Epithelial cell of proximal tubule (primary cell): ENCODE measurements at regions not wholly inside any gene's neighbourhood (a gene's known extent, or its start where the extent isn't known, plus 50 kb on each side); places are given as distances from the start of the nearest gene placed in this dataset.

Experiments
- DNase-seq: peaks from one replicate; pipeline ENCODE4 v3.0.0-alpha.2; 2011; ENCODE audit warnings: low read depth
- H3K4me3 ChIP-seq: 2 replicates; pipeline ENCODE4 v1.5.1; 2011; ENCODE audit warnings: low read depth, mild to moderate bottlenecking, low read length
- TF ChIP-seq, protein P1 (sequence below): conservative IDR thresholded peaks from 2 replicates; pipeline ENCODE4 v1.5.1; 2012; ENCODE audit warnings: low read depth, mild to moderate bottlenecking, low read length

DNA sequence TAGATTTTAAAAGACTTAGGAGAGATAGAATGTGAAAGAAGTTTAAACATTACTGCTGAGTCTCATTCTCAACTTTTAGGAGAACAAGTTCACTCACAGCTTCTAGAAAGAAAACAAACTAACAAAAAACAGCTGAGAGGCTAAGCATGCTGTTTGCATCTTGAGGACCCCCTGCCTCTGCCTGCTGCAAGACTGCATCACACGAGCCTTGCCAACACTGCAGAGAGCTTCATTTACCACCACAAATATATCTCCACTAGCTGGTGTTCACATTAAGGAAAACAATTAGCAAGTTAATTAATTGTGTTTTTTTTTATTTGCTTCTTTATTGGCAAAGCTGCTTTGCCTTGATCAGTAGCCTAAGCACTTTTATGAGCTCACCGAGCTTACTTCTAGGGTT lies 336.6 kb upstream of the KIAA1217 start:
- H3K4me3 ChIP-seq: no peak overlapping the region
- TF ChIP-seq, protein P1, sequence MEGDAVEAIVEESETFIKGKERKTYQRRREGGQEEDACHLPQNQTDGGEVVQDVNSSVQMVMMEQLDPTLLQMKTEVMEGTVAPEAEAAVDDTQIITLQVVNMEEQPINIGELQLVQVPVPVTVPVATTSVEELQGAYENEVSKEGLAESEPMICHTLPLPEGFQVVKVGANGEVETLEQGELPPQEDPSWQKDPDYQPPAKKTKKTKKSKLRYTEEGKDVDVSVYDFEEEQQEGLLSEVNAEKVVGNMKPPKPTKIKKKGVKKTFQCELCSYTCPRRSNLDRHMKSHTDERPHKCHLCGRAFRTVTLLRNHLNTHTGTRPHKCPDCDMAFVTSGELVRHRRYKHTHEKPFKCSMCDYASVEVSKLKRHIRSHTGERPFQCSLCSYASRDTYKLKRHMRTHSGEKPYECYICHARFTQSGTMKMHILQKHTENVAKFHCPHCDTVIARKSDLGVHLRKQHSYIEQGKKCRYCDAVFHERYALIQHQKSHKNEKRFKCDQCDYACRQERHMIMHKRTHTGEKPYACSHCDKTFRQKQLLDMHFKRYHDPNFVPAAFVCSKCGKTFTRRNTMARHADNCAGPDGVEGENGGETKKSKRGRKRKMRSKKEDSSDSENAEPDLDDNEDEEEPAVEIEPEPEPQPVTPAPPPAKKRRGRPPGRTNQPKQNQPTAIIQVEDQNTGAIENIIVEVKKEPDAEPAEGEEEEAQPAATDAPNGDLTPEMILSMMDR: no peak
- no peak for DNase-seq

DNA sequence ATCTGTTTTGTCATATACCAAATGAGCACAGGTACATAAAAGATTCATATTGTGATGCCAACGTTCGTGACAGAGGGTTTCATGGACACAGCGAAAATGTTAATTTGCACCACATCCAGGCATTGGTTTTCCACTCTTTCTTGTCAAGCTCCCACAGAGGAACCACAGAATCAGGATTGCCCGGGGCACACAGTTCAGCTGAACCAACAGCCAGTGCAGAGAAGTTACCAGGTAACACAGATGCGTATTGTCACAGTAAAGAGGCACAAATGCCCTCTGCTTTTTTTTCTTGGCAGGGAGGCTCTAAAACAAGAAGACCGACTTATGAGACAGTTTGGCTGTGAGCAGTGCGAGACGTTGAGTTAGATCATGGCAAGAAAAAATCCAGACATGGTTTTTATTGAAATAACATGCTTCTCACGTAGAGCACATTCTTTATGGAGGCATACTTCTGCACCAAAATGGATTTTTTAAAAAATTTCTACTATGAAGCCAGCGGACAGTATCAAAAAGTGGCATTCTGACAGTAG lies 331.1 kb upstream of the KIAA1217 start:
- no peak overlapping the region for H3K4me3 ChIP-seq
- TF ChIP-seq, protein P1: no peak
- DNase-seq: no peak

DNA sequence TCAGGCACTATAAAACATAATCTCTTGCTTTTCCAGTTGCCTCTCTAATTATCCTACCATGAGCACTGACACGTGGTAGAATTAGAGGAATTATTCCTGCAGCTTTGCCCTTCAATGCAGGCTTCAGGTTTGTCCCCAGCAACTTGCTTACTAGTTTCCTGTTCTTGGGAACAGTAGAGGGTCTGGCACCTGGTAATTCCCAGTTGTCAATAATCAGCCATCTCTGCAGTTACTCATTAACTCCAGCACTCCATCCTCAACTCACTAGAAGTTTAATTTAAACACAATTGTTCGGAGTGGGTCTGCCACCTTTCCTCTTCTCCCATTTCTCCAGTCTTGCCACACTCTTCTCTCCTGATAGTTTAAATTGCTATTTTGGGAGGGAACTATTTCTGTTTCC lies 324.3 kb upstream of the KIAA1217 start:
- TF ChIP-seq, protein P1: no peak
- no peak overlapping the region for H3K4me3 ChIP-seq
- no peak for DNase-seq

DNA sequence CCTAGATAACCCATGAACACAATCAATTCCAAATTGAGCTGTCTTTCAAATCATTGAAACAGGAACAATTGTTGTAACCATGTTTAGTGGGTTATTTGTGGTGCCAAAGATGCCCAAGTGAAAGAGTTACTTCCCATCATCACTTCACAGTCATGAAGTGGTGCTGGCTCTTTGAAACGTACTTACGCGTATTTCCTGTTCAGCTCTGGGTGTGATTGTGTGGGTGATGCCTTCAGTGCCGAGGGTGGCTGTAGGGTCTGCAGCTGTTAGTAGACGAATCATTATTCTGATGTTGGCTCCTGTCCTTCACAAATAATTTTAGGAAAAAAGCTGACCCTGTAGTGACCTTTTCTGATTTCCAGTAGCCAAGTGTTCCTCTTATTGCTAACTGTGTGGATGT lies 323.1 kb upstream of the KIAA1217 start:
- DNase-seq: no peak
- H3K4me3 ChIP-seq: no peak overlapping the region
- TF ChIP-seq, protein P1: no peak

DNA sequence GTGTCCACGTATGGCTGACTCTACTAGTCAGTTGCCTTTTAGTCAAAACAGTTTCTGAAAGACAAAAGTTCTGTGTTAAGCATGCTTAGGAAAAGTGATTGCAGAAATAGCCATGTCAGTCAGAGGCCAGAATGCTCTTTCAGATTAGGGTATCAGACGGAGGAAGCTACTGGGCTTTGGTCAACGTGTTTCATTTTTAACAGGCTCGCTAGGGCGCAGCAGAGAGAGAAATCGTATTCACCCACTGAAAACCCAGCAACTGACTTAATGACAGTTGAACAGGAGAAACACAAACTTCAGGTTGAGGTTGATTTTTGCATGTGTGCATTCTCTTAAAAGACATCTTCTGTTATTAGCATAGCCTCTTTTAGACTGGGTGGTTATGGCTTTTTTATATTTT lies 322.6 kb upstream of the KIAA1217 start:
- TF ChIP-seq, protein P1: peak; percentile 11
- H3K4me3 ChIP-seq: no peak overlapping the region
- DNase-seq: no peak

DNA sequence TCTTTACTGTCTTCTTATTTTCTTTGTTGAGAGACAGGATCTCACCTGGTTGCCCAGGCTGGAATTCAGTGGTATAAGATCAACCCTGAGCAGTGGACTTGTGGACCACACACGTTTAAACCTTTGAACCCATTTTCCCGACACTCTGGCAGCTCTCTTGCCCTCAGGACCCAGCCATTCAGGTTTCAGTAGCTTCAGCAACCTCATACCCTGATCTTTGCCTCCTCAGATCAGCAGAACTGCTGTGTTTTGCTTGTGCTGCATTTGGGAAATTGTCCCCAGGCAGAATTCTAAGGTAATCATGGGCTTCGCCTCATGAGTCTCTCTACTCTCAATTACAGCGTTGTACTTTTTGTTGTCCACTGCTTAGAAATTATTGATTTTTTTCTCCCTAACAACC lies 317.6 kb upstream of the KIAA1217 start:
- no peak overlapping the region for H3K4me3 ChIP-seq
- DNase-seq: no peak
- TF ChIP-seq, protein P1: no peak

DNA sequence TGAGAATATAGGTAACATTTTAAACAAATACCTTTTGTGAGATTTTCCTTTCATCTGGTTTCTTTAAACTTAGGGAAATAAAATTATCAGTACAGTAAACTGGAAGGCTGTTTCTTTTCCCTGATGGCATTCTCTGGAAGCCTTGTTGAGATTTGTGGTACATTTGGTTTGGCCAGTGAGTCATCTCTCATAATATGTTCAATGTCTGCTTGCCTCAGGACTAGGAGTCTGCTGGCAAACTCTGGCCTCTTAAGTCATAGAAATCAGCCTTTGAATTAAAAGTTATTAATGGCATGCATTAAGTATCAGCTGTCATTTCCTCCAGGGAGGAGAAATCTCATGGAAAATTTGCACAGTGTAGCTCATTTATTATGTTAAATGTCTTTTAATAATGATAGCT lies 316.6 kb upstream of the KIAA1217 start:
- TF ChIP-seq, protein P1: no peak
- DNase-seq: no peak
- H3K4me3 ChIP-seq: no peak overlapping the region
